GM12892 (cell line): ENCODE measurements at regions not wholly inside any gene's neighbourhood (a gene's known extent, or its start where the extent isn't known, plus 50 kb on each side); places are given as distances from the start of the nearest gene placed in this dataset.

Experiments
- POLR2A ChIP-seq: IDR thresholded peaks from 2 replicates; pipeline ENCODE4 v1.6.1; 2011; ENCODE audit warnings: low read depth, low read length, control low read depth
- POLR2AphosphoS5 ChIP-seq: IDR thresholded peaks from 2 replicates; pipeline ENCODE4 v1.6.1; 2011; ENCODE audit warnings: low read depth, low read length, control low read depth
- TAF1 ChIP-seq: IDR thresholded peaks from 2 replicates; pipeline ENCODE4 v1.6.1; 2011; ENCODE audit warnings: low read depth, mild to moderate bottlenecking, control low read depth, low read length, borderline replicate concordance

- TF ChIP-seq POLR2A (no peak), TAF1 (no peak), POLR2AphosphoS5 (no peak)
These were observed 297.8 kb upstream of the FAM241A start for GRCh38 chr4:111847296-111848008.
